NCI-H1105 (cell line): ENCODE measurements at regions not wholly inside any gene's neighbourhood (a gene's known extent, or its start where the extent isn't known, plus 50 kb on each side); places are given as distances from the start of the nearest gene placed in this dataset.
"Not testable (repeated sequence)": the region's sequence is repeated elsewhere in the genome, so short reads cannot be mapped to it uniquely, and the experiment has no call there.

Source experiments
- DNase-seq: peaks from one replicate; lab custom pipeline; 2025; lab: John Stamatoyannopoulos, UW

DNA sequence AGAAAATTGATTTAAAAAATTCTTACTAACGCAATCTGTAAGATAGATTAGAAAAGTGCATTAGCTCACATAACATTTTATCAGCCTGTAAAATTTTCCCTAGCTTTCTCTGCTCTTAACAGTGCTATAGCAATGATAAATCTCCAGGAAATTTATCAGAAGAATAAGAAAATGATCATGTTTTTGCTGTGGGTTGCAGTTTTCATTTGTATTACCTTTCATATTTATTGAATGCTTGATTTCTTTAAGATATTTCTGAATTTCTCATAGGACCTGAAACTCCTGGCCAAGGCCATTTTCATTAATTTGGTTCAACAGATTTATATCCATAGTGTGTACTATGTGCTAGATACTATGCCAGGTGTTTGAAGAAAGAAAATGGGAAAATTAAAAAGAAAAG lies 130.3 kb upstream of the STARD13 start:
- no peak for DNase-seq

DNA sequence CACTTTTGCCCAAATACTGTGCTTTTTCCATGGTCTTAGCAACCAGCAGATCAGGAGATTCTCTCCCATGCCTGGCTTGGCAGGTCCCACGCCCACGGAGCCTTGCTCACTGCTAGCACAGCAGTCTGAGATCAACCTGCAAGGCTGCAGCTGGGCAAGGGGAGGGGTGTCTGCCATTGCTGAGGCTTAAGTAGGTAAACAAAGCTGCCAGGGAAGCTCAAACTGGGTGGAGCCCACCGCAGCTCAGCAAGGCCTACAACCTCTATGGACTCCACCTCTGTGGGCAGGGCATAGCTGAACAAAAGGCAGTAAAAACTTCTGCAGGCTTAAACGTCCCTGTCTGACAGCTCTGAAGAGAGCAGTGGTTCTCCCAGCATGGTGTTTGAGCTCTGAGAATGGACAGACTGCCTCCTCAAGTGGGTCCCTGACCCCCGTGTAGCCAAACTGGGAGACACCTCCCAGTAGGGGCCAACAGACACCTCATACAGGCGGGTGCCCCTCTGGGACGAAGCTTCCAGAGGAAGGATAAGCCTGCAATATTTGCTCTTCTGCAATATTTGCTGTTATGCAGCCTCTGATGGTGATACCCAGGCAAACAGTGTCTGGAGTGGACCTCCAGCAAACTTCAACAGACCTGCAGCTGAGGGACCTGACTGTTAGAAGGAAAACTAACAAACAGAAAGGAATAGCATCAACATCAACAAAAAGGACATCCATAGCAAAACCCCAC lies 132.8 kb upstream of the STARD13 start:
- DNase-seq, result not testable (repeated sequence)

DNA sequence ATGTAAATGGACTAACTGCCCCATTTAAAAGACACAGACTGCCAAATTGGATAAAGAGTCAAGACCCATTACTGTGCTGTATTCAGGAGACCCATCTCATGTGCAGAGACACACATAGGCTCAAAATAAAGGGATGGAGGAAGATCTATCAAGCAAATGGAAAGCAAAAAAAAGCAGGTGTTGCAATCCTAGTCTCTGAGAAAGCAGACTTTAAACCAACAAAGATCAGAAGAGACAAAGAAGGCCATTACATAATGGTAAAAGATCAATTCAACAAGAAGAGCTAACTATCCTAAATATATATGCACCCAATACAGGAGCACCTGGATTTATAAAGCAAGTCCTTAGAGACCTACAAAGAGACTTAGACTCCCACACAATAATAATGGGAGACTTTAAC lies 134.6 kb upstream of the STARD13 start:
- DNase-seq, result not testable (repeated sequence)

DNA sequence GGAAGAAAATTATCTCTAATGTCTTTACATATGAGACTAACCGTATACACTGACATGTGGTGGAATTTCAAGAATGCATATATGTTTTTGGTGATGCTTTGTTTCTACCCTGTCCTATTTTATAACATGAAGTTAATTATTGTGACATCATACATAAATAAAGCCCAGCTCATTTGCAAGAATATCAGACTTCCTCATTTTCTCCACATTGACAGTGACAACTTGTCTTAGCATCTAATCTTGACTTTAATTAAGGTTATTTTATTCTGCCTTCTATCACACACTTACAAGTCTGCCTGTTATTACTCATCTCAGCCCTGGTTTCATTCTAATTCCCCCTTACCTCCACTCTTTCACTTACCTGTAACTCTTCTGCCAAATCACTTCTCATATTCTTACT lies 140.6 kb upstream of the STARD13 start:
- DNase-seq, result no peak

DNA sequence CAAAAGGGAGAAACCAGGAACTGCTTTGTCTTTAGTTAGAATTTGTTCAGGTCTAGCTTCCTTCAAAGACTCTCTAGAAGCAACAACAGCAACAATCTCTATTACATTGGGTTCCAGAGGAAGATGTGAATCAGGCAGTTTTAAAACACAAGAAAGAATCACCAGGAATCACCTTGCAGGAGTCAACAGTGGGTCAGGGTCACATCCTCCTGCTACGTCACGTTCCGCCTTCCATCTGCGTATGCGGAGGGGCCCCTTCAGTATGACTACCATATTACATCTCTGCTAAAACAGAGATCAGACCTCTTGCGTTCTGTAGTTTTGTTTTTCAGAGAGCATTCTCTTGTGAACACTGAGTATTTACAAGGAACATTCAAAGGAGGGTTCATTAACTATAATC lies 147.8 kb upstream of the STARD13 start:
- DNase-seq, result no peak

DNA sequence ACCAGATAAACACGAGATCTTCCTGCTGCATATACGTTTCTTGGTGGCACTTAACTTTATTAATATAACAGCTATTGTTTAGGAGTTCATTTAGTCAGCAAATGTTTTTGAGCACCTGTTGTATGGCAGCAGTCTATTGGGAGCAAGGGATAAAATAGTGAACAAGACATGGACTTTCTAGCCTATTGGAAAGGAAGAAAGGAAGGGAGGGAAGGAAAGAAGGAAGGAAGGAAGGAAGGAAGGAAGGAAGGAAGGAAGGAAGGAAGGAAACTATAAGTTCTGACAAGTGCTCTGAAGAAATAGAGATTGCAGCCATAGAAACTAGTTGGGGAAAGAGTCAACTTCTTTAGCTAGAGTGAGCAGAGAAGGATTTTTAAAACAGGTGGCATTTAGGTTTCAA lies 149.1 kb upstream of the STARD13 start:
- no peak for DNase-seq

DNA sequence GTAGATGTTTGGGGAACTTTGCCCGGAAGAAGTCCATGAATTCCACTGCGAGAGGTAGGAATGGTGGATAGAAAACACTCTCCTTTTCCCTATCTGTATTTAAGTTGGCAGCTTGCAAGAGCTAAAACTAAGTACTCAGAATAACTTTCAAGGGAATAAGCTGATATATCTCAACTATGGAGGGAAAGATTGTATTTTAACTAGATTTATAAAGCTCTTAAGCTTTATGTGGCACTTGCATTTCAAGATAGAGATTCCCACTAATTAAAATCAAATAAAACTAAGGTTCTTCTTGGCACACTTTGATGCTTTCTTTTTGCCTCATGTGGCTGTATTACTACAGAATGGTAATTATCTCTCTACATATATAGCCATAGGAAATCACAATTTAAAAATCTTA lies 149.7 kb upstream of the STARD13 start:
- DNase-seq, result no peak

DNA sequence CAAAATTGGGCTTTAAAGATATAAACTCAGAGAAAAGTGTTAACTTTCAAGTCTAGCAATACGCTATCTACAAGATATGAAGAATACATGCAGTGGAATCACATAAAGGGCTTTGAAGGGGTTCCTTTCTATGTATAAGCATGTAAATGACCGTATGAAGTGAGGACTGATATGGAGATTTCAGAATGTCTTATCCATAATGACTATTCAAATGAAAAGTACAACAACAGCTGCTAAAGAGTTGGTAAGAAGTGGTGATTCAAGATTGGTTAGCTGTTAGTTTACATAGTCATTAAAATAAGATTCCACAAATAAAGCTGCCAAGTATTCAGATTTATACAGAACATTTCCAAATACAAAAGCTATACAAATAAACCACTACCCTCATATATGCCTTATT lies 153.4 kb upstream of the STARD13 start:
- no peak for DNase-seq

DNA sequence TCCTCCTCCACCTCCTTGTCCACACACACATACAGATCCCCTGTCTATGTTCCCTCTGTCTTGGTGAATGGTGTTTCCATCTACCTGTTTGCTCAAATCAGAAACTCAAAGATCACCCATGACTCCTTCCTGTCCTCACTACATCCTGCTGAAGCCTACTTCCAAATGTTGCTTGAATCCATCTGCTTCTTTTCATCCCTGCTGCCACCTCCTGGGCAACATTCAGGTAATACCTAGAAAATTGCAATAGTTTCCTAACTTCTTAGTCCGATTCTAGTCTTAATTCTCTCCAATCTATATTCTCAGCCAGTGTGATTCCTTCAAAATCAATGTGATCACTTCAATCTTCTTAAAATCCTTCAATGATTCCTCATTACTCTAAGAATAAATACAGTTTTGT lies 155.5 kb upstream of the STARD13 start:
- no peak for DNase-seq

DNA sequence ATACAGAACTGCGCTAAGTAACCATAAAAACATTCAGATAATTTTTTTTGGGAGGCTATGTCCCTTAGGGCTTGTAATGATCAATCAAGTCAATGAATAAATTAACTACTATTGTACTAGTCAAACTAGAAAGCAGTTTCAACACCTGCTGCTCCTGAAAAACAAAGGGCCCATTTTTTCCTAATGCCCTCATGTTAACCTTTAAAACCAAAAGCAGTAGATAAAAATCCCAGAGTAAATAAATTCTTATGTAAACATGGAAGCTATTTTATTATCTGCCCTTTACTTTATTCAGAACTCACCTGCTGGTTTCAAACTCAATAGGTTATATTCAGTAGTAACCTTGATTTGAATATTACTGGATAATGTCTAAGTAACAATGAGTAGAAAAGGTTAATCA lies 159.5 kb upstream of the STARD13 start:
- no peak for DNase-seq

DNA sequence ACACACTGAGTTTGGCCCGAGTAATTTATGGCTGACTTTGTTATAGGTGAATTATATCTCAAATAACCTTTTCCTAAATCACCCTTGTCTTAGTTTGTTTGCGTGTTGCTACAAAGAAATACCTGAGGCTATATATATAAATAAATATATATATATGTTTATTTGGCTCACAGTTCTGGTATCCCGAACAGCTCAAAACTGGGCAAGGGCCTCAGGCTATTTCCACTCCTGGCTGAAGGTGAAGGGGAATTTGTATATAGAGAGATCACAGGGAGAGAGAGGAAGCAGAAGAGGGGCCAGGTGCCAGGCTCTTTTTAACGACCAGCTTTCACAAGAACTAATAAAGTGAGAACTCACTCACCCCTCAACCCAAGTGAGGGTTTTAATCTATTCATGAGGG lies 159.9 kb upstream of the STARD13 start:
- DNase-seq, result no peak

DNA sequence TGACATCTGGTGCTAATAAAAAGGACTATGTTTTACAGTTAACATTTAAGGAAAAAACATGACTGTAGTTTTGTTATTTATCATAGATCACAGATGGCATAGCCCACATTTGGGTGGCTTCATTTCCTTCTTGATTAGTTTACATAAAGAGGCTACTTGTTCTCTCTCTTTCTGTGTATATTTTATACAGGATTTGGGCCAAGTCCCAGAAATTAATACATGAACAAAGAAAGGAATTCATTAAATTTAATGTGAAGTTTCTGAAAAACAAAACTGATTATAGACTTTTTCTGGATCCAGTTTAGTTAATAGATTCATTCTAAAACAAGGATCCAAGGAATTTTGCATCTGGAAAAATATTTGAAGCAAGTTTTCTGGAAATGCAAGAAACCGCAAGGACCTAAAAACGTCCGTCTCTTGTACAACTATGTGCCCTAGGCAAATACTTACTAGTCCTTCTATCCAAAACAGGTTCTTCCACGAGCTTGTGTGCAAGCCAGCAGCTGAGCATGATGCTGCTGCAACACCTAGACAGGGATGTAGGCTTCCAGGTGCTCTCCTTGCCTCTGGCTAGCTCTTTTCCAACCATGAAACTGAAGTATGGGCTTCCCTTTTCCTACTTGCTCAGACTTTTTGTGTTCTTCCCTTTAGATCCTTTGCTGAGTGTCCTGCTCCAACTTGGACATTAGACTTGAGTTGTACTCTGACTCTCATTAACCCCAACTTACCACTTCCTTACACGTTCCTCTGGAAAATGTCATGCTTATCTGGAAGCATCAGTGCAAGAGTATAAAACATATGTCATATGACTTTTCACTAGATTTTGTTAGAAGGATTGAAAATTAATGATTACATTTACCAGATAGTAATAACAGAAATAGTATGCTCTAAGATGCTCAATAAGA lies 161.5 kb upstream of the STARD13 start:
- no peak for DNase-seq

DNA sequence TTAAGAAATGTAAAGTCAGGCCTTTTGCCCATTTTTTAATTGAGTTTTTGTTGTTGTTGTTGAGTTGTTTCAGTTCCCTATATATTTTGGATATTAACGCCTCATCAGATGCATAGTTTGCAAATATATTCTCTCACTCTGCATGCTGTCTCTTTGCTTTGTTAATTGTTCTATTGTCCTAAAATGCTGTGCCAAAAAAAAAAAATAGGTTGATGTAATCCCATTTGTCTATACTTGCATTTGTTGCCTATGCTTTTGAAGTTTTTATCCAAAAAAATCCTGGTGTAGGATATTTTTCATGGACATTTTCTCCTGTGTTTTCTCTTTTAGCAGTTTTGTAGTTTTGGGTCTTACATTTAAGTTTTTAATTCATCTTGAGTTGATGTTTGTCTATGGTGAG lies 163.3 kb upstream of the STARD13 start:
- DNase-seq, result no peak

DNA sequence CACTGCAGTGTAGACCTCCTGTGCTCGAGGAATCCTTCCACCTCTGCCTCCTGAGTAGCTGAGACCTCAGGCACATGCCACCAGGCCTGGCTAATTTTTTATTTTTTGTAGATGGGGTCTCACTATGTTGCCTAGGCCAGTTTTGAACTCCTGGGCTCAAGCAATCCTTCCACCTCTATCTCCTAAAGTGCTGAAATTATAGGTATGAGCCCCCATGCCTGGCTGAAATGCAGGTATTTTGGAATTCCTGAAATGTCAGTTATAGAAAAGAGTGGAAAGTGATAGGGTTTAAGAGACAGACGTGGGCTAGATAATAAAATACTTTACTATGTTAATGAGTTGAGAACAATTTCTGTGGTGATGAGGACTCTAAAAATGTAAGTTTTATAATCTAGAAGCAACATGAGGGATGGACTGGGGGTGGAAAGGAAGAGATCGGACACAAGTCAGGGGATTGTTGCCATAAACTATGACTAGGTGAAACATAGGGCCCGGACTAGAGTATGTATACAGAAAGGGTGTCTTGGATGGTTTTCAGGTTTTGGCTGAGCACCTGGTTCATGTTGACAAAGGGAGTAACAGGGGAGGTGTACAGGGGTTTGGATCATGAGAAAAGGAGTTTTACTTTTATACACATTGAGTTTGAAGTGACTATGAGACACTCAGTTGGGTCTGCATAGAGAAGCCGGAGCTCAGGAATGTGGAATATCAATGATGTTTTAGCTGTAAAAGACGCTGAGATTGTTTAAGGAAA lies 165.6 kb upstream of the STARD13 start:
- DNase-seq, result no peak

DNA sequence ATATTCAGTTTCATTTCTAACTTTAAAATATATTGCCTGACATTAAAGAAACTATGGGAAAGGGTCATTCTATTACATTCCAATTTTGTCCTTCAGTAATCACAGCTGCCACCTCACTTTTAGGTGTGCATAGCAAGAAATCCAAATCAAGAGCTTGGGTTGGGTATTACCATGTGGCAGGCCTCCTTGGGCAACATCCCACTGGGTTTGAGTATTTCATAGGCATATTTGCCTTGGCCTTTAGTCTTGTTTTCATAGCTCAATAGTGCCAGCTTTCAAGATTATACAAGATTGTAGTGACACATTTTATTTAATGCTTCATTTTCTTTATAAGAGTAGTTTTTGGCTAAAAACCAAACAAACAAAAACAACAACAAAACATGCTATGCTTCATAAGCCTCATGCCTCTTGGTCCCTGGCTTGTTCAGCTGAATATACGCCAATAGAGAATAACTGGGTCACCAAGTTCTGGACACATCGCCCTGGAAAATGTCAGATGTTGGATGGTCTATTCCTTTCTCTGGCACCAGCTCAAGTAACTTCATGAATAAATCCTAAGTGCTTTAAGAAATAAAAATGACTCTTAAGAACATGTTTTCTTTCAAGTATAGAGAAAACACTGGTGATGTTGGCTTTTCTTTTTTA lies 167.4 kb upstream of the STARD13 start:
- no peak for DNase-seq

DNA sequence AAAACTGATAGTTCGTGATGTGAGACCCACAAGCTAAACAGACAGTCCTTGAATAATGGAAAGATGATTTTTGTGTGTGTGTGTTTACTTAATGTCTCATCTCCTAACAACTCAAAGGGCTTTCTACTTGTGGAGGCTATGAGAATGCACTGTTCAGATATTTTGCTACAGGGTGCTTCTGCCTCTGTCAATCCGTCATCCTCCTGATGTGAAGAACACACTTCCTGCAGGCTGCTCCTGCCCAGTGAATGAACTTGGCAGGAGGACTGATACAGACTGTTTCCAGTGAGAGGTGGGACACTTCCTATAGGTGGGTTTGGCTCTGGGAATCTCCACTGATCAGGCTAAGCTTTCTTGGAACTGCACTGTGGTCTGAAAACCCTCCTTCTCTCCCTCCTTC lies 168.4 kb upstream of the STARD13 start:
- DNase-seq, result no peak

DNA sequence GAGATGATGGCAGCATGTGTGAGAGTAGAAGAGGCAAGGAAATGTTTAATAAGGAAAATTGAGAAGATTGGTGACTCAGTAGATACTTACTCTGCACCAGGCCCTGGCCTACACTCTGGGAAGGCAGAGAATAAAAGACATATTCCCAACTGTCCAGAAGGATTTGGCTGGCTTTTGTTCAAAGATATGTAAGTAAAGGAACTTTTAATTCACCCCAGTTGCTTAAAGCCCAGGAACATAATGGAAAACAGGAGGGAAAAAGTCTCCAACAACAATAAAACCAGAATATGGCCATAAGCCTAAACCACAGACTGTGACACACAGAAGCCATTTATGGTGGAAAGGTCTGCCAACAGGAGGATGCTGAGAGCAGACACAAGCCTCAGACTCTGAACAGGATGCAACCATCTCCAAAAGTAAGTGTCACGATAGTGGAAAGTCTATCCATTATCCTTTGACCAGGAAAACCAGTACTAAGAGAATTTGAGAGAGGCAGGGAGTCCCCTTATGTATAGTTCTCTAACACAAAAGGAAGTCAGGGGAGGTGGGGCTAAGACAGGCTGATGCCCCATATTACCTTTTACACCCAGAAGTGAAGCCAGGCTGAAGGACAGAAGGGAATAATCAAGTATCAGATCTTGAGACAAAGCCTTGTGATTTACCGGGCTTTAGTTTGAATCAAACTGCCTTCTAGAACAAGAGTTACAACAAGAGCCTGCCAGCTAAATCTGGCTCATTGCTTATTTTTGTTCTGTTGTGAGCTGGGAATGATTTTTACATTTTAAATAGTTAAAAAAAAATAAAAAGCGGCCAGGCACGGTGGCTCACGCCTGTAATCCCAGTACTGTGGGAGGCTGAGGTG lies 169.5 kb upstream of the STARD13 start:
- no peak for DNase-seq

DNA sequence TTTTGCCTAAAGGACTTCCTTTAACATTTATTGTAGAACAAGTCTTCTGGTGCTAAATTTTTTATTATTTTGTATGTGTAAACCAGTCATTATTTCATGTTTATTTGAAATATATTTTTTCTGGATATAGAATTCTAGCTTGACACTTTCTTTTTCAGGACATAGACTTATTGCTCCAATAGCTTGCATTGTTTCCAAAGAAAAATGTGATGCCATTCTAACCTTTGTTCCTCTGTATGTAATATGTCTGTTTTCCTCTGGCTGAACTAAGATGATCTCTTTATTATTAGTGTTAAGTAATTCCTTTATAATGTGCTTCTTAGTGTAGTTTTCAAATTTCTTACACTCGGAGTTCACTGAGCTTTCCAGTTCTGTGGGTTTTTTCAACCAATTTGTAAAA lies 174.1 kb upstream of the STARD13 start:
- DNase-seq, result no peak

DNA sequence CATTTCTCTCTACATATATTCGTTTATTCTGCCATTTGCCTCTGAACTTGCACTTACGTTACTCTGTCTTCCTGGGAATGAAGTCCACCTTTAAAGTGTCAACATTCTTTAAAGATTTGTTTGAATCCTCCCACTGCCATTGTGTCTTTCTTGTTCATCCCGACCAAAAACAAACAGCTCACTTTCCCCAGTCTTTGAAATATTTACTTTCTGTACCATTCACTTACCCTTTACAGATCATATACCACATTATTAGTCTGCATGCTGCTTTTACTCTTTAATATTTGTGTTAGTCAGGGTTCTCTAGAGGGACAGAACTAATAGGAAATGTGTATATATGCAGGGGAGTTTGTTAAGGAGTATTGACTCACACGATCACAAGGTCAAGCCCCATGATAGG lies 176.6 kb upstream of the STARD13 start:
- no peak for DNase-seq

DNA sequence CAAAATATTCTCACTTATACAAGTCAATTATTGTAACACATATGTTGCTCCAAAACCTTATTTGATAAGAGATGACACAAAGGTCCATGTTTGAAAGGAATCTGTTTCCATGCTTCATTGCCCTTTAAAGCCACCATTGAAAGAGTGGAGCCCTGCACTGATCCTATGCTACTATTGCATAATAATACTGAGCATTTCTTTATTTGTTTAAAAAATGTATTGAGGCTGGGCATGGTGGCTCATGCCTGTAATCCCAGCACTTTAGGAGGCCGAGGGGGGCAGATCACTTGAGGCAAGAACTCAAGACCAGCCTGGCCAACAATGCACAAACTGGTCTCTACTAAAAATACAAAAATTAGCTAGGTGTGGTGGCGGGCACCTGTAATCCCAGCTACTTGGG lies 178.8 kb upstream of the STARD13 start:
- DNase-seq, result no peak

DNA sequence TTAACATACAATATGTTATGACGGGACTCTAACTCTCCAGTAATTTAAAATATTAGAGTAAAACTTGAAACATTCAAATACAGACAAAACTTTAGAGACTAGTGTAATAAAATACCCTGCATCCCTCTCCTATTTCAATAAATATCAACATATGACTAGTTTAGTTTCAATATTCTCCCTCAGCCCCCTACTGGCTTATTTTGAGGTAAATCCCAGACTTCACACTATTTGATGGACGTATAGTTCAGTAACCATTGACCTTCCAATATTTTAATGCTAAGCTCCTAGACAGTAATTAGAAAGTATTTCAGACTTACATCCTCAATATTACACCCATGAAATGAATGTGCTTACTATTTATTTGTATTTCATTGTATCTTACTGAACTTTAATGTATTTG lies 180.7 kb upstream of the STARD13 start:
- DNase-seq, result no peak
